HEK293 (cell line): ENCODE measurements at regions not wholly inside any gene's neighbourhood (a gene's known extent, or its start where the extent isn't known, plus 50 kb on each side); places are given as distances from the start of the nearest gene placed in this dataset.

Experiments
- CTCF ChIA-PET: fragments of 350-600 bp; formaldehyde crosslinking; extraction: SDS; loops from one replicate; lab custom pipeline; 2021; ENCODE audit warnings: antibody characterized with exemption; lab: Yijun Ruan, JAX
- POLR2A ChIA-PET: fragments of 300-600 bp; formaldehyde crosslinking; extraction: SDS; loops from one replicate; lab custom pipeline; 2020; ENCODE audit warnings: antibody characterized with exemption, inconsistent platforms; lab: Yijun Ruan, JAX
- H3K27ac ChIP-seq: fragments of 200-500 bp; sonication (Bioruptor generic); 2 replicates; pipeline ENCODE4 v1.5.1; 2014; ENCODE audit warnings: low read depth, low read length, control low read depth, inconsistent platforms; ENCODE audit errors: extremely low read depth
- H3K36me3 ChIP-seq, 2 experiments: fragments of 200-500 bp in 1 of 2; sonication (Bioruptor generic) in 1 of 2; 1 replicate in 1 of 2; 2 replicates in 1 of 2; pipeline ENCODE4 v1.5.1; 2014 to 2017; ENCODE audit warnings: inconsistent platforms in 2 of 2, low read length in 2 of 2; ENCODE audit not compliant: control insufficient read depth in 2 of 2, insufficient read depth in 1 of 2
- H3K4me1 ChIP-seq: fragments of 200-500 bp; sonication (Bioruptor generic); 2 replicates; pipeline ENCODE4 v1.5.1; 2014; ENCODE audit warnings: mild to moderate bottlenecking, low read length, inconsistent platforms; ENCODE audit not compliant: control insufficient read depth, insufficient read depth
- H3K4me3 ChIP-seq: 2 replicates; pipeline ENCODE4 v1.5.1; 2011; ENCODE audit warnings: low read depth, mild to moderate bottlenecking, control low read depth, low read length, moderate library complexity
- H3K9me3 ChIP-seq: fragments of 200-500 bp; sonication (Bioruptor generic); 2 replicates; pipeline ENCODE4 v1.5.1; 2014; ENCODE audit warnings: low read depth, low read length, inconsistent platforms; ENCODE audit not compliant: control insufficient read depth, insufficient read depth
- BCL11B ChIP-seq: fragments of 450-650 bp; formaldehyde crosslinking; IDR thresholded peaks from 2 replicates; pipeline ENCODE4 v1.5.1; 2016; ENCODE audit warnings: low read depth, missing biosample characterization, missing genetic modification characterization
- KLF9 ChIP-seq: fragments of 450-650 bp; formaldehyde crosslinking; IDR thresholded peaks from 2 replicates; pipeline ENCODE4 v1.5.1; 2016; ENCODE audit warnings: missing biosample characterization, missing genetic modification characterization, low read depth
- OVOL3 ChIP-seq: fragments of 450-650 bp; formaldehyde crosslinking; IDR thresholded peaks from 2 replicates; pipeline ENCODE4 v1.5.1; 2016; ENCODE audit warnings: missing biosample characterization, missing genetic modification characterization
- SP3 ChIP-seq: fragments of 450-650 bp; formaldehyde crosslinking; IDR thresholded peaks from 2 replicates; pipeline ENCODE4 v1.5.1; 2016; ENCODE audit warnings: missing biosample characterization, missing genetic modification characterization
- YY2 ChIP-seq: fragments of 450-650 bp; formaldehyde crosslinking; IDR thresholded peaks from 2 replicates; pipeline ENCODE4 v1.5.1; 2016; ENCODE audit warnings: missing biosample characterization, missing genetic modification characterization
- ZBTB21 ChIP-seq: fragments of 450-650 bp; formaldehyde crosslinking; IDR thresholded peaks from 2 replicates; pipeline ENCODE4 v1.5.1; 2017; ENCODE audit warnings: missing biosample characterization, missing genetic modification characterization
- ZNF138 ChIP-seq: fragments of 450-650 bp; formaldehyde crosslinking; IDR thresholded peaks from 2 replicates; pipeline ENCODE4 v1.5.1; 2016; ENCODE audit warnings: missing biosample characterization, missing genetic modification characterization, borderline replicate concordance
- ZNF174 ChIP-seq: fragments of 450-650 bp; formaldehyde crosslinking; IDR thresholded peaks from 2 replicates; pipeline ENCODE4 v1.5.0; 2017; ENCODE audit warnings: missing biosample characterization, mild to moderate bottlenecking, missing genetic modification characterization
- ZNF24 ChIP-seq: fragments of 450-650 bp; formaldehyde crosslinking; IDR thresholded peaks from 2 replicates; pipeline ENCODE4 v1.5.1; 2016; ENCODE audit warnings: missing biosample characterization, missing genetic modification characterization
- ZNF311 ChIP-seq: fragments of 450-650 bp; formaldehyde crosslinking; IDR thresholded peaks from 2 replicates; pipeline ENCODE4 v1.5.1; 2017; ENCODE audit warnings: missing biosample characterization, missing genetic modification characterization, borderline replicate concordance
- ZNF426 ChIP-seq: fragments of 450-650 bp; formaldehyde crosslinking; IDR thresholded peaks from 2 replicates; pipeline ENCODE4 v1.5.1; 2017; ENCODE audit warnings: missing biosample characterization, missing genetic modification characterization, mild to moderate bottlenecking, inconsistent platforms, moderate library complexity
- ZNF48 ChIP-seq: fragments of 450-650 bp; formaldehyde crosslinking; IDR thresholded peaks from 2 replicates; pipeline ENCODE4 v1.5.1; 2016; ENCODE audit warnings: missing biosample characterization, missing genetic modification characterization
- ZNF530 ChIP-seq: fragments of 450-650 bp; formaldehyde crosslinking; IDR thresholded peaks from 2 replicates; pipeline ENCODE4 v1.5.1; 2016; ENCODE audit warnings: low read depth, missing biosample characterization, missing genetic modification characterization
- ZNF600 ChIP-seq: fragments of 450-650 bp; formaldehyde crosslinking; IDR thresholded peaks from 2 replicates; pipeline ENCODE4 v1.5.1; 2016; ENCODE audit warnings: missing biosample characterization, missing genetic modification characterization
- ZNF658 ChIP-seq: fragments of 450-650 bp; formaldehyde crosslinking; IDR thresholded peaks from 2 replicates; pipeline ENCODE4; 2016; ENCODE audit warnings: missing biosample characterization, missing genetic modification characterization
- ZNF830 ChIP-seq: fragments of 450-650 bp; IDR thresholded peaks from 2 replicates; pipeline ENCODE4 v1.5.0; 2018; ENCODE audit warnings: missing biosample characterization, missing genetic modification characterization, low read depth, mild to moderate bottlenecking, moderate library complexity
- TF ChIP-seq, protein P1 (sequence below): fragments of 450-650 bp; formaldehyde crosslinking; IDR thresholded peaks from 2 replicates; pipeline ENCODE4 v1.5.1; 2017; ENCODE audit warnings: missing biosample characterization, missing genetic modification characterization
- TF ChIP-seq, protein P2 (sequence below): fragments of 450-650 bp; formaldehyde crosslinking; IDR thresholded peaks from 2 replicates; pipeline ENCODE4 v1.5.1; 2016; ENCODE audit warnings: missing biosample characterization, missing genetic modification characterization
- TF ChIP-seq, protein P3 (sequence below): fragments of 450-650 bp; formaldehyde crosslinking; IDR thresholded peaks from 2 replicates; pipeline ENCODE4 v1.5.1; 2017; ENCODE audit warnings: missing biosample characterization, missing genetic modification characterization
- TF ChIP-seq, protein P4 (sequence below): IDR thresholded peaks from 2 replicates; pipeline ENCODE4 v1.6.1; 2011; ENCODE audit warnings: mild to moderate bottlenecking, low read depth, low read length, borderline replicate concordance

DNA sequence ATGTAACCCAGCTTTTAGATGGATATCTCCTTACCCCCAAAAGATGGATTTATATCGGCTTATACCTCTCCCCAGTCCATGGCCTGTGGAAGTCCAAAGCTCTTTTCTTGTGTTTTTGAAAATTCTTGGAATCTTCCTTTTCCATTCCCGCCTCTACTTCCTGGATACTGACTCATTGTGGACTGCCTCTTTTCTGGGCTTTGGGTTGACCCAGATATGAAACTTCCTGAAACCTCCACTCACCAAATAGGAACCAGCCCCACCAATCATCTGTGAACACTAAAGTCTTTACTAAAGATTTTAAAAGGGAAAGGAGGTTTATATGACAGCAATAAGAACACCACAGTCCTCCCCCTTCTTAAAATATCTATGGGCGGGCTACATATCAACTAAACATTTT lies 163.4 kb upstream of the SYN3 start:
- ChIA-PET CTCF (interaction anchor here (0.5 to 5.0 kb wide), 3 partner anchors 11 to 163 kb away, joined by 3 to 23 read pairs (median 3); partner anchors contain the start of gene SYN3), POLR2A (no interaction called here)

DNA sequence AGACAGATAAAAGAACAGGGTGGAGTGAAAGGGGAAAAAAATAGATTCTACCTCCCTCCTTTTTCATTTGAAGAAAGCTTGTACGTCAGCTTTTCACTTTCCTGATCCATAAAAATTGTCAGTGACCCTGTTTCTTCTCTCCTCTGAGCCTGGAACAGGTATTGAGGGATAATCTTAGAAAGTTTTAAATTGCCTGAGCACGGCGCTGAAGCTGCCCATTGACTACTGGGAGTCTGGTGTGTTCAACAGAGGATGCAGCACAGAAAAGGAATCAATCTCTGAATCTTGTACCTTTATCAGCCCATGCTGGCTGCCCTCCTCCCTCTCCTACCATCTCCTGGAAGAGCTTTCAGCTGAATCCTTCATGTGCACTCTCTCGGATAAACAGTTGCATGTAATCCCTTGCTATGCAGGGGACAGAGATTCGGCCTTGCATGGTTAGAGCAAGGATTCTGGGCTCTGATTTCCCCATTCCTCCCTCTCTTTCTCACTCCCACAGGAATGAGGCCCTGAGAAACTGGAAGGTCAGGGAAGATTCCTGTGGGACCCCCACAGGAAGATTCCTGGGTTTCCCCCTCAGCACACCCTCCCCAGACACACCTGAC lies 162.4 kb upstream of the SYN3 start:
- no peaks in the 10 kb centered on the region for H3K36me3 ChIP-seq
- H3K9me3 ChIP-seq, result no peaks in the 10 kb centered on the region
- H3K27ac ChIP-seq, result no peak overlapping the region
- TF ChIP-seq ZNF311 (tag by site-specific recombination), result no peak
- no peak for TF ChIP-seq OVOL3 (tag by site-specific recombination)
- no peak for TF ChIP-seq ZNF658 (tag by site-specific recombination)
- no peak for TF ChIP-seq YY2 (tag by site-specific recombination)
- TF ChIP-seq, protein P1, sequence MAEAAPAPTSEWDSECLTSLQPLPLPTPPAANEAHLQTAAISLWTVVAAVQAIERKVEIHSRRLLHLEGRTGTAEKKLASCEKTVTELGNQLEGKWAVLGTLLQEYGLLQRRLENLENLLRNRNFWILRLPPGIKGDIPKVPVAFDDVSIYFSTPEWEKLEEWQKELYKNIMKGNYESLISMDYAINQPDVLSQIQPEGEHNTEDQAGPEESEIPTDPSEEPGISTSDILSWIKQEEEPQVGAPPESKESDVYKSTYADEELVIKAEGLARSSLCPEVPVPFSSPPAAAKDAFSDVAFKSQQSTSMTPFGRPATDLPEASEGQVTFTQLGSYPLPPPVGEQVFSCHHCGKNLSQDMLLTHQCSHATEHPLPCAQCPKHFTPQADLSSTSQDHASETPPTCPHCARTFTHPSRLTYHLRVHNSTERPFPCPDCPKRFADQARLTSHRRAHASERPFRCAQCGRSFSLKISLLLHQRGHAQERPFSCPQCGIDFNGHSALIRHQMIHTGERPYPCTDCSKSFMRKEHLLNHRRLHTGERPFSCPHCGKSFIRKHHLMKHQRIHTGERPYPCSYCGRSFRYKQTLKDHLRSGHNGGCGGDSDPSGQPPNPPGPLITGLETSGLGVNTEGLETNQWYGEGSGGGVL (tag by site-specific recombination), result no peak
- TF ChIP-seq ZNF174, result no peak
- no peak for TF ChIP-seq ZNF426 (tag by site-specific recombination)
- TF ChIP-seq, all 188 proteins: peak for 0
- POLR2A ChIA-PET, result no interaction called here
- Histone ChIP-seq H3K4me1 (no peaks in the 10 kb centered on the region), H3K4me3 (no peak overlapping the region)
- CTCF ChIA-PET, result interaction anchor here (5.0 kb wide), 1 partner anchor 10 kb away, joined by 23 read pairs; no protein-coding TSS in a partner anchor

More for the DNA sequence above, 163.4 kb upstream of the SYN3 start:
- TF ChIP-seq ZBTB21 (tag by site-specific recombination), result no peak
- no peak for TF ChIP-seq BCL11B (tag by site-specific recombination)
- TF ChIP-seq KLF9 (tag by site-specific recombination), result no peak
- no peak for TF ChIP-seq ZNF48 (tag by site-specific recombination)
- TF ChIP-seq ZNF530, result no peak
- TF ChIP-seq ZNF174, result no peak
- no peak for TF ChIP-seq ZNF138 (tag by site-specific recombination)
- TF ChIP-seq ZNF24, result no peak
- TF ChIP-seq, protein P2, sequence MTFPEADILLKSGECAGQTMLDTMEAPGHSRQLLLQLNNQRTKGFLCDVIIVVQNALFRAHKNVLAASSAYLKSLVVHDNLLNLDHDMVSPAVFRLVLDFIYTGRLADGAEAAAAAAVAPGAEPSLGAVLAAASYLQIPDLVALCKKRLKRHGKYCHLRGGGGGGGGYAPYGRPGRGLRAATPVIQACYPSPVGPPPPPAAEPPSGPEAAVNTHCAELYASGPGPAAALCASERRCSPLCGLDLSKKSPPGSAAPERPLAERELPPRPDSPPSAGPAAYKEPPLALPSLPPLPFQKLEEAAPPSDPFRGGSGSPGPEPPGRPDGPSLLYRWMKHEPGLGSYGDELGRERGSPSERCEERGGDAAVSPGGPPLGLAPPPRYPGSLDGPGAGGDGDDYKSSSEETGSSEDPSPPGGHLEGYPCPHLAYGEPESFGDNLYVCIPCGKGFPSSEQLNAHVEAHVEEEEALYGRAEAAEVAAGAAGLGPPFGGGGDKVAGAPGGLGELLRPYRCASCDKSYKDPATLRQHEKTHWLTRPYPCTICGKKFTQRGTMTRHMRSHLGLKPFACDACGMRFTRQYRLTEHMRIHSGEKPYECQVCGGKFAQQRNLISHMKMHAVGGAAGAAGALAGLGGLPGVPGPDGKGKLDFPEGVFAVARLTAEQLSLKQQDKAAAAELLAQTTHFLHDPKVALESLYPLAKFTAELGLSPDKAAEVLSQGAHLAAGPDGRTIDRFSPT (tag by site-specific recombination), result no peak
- TF ChIP-seq ZNF830 (tag by site-specific recombination), result no peak
- TF ChIP-seq, protein P3, sequence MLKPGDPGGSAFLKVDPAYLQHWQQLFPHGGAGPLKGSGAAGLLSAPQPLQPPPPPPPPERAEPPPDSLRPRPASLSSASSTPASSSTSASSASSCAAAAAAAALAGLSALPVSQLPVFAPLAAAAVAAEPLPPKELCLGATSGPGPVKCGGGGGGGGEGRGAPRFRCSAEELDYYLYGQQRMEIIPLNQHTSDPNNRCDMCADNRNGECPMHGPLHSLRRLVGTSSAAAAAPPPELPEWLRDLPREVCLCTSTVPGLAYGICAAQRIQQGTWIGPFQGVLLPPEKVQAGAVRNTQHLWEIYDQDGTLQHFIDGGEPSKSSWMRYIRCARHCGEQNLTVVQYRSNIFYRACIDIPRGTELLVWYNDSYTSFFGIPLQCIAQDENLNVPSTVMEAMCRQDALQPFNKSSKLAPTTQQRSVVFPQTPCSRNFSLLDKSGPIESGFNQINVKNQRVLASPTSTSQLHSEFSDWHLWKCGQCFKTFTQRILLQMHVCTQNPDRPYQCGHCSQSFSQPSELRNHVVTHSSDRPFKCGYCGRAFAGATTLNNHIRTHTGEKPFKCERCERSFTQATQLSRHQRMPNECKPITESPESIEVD (tag by site-specific recombination), result no peak
- TF ChIP-seq, protein P4, sequence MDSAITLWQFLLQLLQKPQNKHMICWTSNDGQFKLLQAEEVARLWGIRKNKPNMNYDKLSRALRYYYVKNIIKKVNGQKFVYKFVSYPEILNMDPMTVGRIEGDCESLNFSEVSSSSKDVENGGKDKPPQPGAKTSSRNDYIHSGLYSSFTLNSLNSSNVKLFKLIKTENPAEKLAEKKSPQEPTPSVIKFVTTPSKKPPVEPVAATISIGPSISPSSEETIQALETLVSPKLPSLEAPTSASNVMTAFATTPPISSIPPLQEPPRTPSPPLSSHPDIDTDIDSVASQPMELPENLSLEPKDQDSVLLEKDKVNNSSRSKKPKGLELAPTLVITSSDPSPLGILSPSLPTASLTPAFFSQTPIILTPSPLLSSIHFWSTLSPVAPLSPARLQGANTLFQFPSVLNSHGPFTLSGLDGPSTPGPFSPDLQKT, result no peak
- no peak for TF ChIP-seq SP3
- no peak for TF ChIP-seq ZNF600 (tag by site-specific recombination)
- no peaks in the 10 kb centered on the region for H3K36me3 ChIP-seq
- H3K4me3 ChIP-seq, result no peak overlapping the region
- no peaks in the 10 kb centered on the region for H3K4me1 ChIP-seq
- no peaks in the 10 kb centered on the region for H3K9me3 ChIP-seq
- no peak overlapping the region for H3K27ac ChIP-seq
